GM18861 (cell line): ENCODE measurements at regions not wholly inside any gene's neighbourhood (a gene's known extent, or its start where the extent isn't known, plus 50 kb on each side); places are given as distances from the start of the nearest gene placed in this dataset.
"Not testable (repeated sequence)": the region's sequence is repeated elsewhere in the genome, so short reads cannot be mapped to it uniquely, and the experiment has no call there.

Experiments
- ATAC-seq: cut with Tn5 transposase; IDR thresholded peaks from one replicate; pipeline ENCODE4 v1.9.1; 2021; ENCODE audit not compliant: unreplicated experiment

DNA sequence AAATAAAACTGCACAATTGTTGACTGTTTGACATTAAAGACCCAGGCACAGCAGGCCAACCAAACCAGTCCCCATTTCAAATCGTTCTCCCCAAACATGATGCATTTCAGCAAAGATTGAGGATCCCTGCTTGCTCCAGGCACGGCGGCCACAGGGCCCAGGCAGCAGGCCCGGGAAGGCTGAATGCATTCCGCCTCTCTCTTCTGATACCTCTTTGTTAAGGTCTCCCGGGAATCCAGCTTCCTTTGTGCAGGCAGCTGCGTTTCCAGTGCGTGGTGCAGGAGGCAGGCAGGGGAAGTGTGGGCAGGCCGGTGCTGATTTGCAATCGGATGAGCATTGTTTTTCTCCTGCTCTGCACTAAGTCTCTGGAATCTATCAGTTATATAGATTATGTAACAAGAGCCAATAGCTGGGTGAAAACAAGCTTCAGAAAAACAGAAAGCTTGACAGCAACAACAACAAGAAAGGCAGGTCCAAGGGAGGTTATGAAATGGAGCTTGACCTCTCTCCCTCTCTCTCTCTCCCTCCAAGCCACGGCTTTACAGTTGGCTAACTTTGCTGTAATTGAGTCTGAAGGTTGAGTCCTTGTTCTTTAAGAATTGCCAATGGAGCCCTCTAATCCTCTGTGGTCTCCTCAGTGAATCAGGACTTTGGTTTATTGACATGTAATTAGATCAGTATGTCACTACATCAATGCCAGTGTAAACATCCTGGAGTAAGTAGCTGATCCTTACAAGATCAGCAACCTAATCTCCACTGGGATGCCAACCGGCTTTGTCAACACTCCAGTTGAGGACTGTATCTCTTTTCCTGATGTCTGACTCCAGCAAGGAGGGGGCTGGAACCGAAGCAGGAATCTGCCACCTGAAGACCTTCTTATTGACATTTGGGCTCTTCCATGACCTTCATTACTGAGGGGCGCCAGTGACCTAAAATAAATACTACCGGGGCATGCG is 338.0 kb downstream of the TEX29 start:
- no peak for ATAC-seq

DNA sequence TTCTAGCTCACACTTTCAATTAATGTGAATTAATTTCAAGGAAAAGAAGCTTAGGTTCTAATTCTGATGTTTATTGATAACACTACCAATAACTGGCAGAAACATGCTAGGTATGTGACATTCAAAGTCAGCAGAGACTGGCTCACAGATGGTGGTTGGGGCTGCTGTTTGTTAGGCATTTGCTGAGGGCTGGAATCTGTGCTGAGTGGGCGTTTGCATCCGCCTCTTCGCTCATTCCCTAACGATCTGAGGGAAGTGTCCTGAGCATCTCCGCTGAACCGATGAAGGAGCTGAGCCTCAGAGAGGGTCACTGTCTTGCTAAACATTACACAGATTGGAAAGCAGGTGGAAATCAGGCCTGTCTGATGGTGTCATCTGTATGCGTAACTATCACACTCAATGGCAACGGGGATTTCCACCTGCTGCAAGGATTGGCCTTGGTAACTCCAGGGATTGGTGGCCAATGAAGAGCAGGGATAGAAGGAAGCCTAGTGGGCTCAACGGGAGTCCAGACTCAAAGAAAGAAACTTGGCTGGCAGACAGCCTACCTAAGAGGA is 338.9 kb downstream of the TEX29 start:
- no peak for ATAC-seq

DNA sequence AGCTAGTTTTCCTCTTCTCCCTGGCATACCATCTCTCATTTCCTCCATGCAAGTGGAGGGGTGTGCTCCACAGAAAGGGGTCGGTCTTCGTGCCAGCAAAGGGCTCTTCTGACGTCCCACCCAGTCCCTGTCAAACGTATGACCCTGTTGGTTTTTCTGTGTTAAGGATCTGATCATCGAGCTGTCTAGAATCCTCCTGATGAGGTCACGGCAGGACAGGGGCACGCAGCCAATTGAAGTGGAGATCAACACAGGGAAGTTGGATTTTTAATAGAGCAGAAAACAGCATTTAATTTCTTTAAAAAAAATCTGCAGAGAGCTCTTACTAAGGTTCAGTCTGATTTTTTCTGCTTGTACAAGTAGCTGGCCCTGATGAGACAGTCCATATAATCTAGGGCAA is 339.4 kb downstream of the TEX29 start:
- no peak for ATAC-seq

- no peak for ATAC-seq
These were observed 340.6 kb downstream of the TEX29 start for GRCh38 chr13:111661052-111661451.

DNA sequence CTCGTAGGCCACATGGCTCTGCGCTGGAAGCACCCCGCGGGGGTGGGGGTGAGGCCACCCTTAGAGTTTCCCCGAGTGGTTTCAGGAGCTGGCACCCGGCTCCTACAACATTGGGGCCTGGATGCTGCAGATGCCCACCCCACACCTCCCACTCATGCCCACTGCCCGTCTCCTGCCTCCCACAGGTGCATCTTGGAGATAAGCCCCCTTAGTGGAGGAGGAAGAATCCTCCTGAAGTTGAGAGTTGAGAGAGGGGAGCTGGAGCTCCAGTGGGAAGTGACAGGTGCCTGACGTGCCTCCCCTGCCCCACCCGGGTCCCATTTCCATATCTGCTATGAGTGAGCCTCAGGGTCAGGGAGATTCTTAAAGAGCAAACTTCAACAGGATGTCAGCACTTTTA is 341.3 kb downstream of the TEX29 start:
- no peak for ATAC-seq

- no peak for ATAC-seq
These were observed 342.0 kb downstream of the TEX29 start for GRCh38 chr13:111662451-111662850.

GRCh38 chr13:111662895-111663294 is 342.5 kb downstream of the TEX29 start:
- ATAC-seq = no peak

- no peak for ATAC-seq
These were observed 343.1 kb downstream of the TEX29 start for GRCh38 chr13:111663505-111663904.

DNA sequence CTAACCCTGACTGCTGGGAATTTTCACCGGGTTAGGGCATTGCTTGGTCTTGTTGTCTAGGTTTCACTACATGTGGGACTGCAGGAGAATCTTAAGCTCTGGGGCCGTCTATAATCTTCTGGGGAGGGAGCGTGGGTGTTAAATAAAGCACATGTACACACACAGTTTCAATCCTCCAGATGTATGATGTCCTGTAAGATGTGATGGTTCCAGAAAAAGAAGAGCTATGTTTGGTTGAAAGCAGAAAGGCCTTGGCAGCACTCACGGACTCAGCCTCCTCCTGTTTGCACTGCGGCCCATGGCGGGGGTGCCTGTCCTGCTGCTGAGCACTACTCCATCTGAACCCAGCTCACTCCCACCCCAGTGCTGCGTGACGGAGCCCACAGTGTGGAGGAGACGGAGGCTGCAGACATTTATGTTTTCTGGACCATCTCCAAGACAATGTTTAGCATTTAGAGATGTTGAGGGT is 343.5 kb downstream of the TEX29 start:
- ATAC-seq = no peak

GRCh38 chr13:111664696-111665095 is 344.3 kb downstream of the TEX29 start:
- no peak for ATAC-seq

DNA sequence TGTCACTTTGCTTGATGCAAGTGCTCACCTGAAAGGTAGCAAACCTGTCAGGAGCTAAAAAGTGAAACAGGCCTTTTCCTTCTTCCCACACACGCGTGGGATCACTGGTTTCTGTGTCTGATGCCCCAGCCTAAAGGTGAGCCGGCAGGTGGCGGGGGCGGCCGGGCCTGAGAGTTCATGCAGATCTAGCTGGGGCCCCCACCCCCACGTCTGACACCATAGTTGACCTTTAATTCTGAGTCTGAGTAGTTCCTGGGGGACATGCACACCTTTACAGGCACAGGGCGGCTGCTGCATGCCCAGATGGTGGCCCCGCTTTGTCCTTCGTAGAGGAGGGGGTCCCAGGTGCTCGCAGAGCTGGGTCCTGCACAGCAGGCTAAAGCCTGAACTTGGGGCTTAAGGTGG is 345.3 kb downstream of the TEX29 start:
- ATAC-seq = no peak

DNA sequence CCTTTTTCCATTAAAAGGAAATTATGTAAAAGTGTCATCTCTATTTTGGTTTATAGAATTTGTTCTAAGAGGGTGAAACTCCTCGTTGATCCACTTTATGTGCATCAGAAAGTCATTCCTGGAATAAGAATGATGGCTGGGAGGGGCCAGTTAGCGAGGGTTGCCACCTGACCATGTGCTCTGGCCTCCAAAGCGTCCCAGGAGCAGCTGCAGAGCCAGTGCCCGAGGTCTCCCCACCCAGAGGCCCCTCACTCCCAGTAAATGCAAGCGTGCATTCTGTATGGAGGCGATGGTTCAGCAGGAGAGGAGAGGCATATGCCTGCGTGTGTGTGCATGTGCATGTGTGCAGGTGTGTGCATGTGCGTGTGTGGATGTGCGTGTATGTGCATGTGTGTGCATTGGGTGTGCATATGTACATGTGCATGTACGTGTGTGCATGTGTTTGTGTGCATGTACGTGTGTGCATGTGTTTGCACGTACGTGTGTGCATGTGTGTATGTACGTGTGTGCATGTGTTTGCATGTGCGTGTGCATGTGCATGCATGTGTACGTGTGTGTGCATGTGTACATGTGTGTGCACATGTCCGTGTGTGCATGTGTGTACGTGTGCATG is 345.8 kb downstream of the TEX29 start:
- no peak for ATAC-seq

DNA sequence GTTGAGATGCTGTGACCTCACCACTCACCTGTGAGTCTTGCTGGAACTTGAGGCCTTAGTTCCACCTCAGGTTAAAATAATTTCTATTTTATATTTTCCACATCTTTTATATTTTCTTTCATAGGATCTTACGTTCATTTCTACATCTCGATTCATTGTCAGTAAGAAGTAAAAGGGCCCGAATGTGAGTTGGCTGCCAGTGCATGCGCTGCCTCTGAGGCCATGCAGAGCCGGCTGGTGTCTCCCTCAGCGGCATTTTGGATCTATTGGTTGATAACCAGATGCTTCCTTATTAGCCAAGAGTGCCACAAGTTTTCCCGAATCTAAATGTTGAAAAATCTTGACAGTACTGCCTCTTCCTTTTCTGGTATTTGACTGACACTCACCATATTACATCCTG is 347.3 kb downstream of the TEX29 start:
- no peak for ATAC-seq

DNA sequence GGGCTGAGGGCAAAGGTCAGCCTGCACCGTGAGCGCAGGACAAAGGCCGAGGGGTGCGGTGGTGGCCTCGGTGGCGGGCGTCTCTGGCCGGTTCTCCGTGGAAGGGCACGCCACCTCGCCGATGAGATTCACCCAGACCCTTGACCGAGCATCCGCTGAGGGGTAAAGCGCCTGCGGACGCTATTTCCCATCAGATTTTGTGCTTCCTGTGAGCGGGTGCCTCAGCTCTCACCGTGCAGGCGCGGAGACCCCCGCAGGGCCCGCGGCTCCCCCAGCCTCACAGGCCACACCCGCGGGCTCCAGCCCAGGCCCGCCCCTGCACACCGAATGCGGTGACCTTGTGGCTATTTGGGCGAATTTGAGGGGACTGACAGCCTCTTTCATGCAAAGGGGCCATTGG is 348.0 kb downstream of the TEX29 start:
- no peak for ATAC-seq

GRCh38 chr13:111672198-111672597 is 351.8 kb downstream of the TEX29 start:
- not testable (repeated sequence) for ATAC-seq

DNA sequence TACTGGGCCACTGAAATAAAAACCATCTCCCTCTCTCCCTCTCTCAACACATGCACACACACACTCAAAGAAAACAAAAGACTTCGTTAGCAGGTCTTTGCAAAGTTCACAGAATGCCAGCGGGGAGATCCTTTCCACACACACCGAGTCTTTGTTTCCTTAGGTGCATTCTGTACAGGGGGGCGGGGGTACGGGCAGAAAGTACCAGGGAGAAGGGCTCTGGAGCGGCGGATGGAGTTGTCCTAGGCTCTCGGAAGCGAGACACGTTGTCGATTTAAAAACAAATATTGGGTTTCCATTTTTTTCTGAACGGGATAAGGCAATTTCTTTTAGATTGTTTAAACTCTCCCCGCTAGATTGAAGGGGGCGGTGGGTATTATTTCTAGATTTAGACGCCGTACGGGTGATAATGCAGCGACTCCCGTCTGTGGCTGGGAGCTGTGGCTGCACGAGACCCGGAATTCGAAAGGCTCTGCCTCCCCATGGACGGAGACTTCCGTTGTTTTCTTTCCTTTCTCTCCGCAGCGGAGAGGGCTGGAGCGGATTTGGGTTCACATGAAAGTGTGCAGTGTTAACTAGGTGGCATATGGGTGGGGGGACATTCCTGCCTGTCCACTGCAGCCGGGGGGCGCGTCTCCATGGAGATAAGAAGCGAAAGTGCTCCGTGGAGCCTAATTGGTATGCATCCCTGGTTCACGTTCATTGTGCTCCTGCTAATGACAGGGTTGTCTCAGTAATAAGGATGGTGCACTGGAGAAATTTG is 357.9 kb downstream of the TEX29 start:
- not testable (repeated sequence) for ATAC-seq

DNA sequence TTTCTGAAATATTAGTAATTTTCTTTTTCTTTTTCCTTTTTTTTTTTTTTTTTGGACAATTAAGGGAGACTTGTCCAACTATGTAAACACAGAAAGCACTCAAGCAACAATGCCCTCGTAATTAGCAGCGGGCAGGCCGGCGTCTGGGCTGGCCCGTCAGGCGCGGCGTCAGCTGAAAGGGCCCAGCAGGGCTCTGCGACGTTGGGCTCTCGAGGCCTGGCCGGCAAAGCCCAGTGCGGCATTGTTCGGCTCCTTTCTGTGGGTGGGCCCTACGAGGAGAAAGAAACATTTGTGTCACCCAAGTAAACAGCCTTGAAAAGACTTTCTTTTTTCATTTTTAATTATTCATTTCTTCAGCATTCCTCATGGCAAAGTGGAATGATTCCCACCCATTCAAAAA is 359.2 kb downstream of the TEX29 start:
- not testable (repeated sequence) for ATAC-seq

- not testable (repeated sequence) for ATAC-seq
These were observed 359.7 kb downstream of the TEX29 start for GRCh38 chr13:111680100-111680499.

GRCh38 chr13:111692028-111692427 is 371.6 kb downstream of the TEX29 start:
- not testable (repeated sequence) for ATAC-seq

DNA sequence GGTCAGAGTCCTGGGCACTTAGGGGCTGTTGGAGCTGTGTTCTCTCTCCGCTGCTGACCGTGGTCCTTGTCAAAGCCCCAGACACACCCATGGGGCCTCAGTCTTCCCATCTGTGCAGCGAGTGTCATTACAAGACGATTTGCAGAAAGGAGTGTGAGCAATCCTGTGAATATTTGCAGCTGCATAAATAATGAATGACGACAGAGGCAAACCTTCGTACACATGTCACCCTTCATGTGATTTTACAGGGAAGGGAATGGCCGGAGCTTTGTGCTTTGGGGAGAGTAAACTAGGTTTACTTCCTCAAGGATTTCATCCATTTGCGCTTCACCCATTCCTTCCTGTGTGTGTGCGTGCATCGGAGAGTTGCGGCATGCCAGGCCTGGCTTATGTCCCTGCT is 370.8 kb upstream of the SOX1 start:
- ATAC-seq = not testable (repeated sequence)

DNA sequence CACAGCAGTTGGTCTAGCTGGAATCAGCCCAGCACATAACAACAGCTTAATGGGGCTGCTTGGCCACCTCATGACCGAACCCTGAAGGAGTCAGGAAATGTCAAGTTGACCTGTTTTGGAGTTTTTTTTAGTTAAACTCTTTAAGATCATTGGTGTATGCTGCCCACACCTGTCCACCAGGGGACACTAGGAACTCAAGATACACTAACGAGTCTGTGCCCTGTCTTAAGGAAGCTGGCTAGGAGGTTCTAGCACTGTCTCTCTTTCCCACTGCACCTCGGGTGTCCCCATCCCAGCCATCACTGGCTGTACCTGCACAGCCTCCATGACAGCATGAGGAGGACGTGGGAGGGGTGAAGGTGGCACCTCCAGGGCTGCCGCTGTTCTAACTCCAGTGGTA is 364.9 kb upstream of the SOX1 start:
- ATAC-seq = not testable (repeated sequence)
